Endothelial cell of umbilical vein (primary cell): ENCODE measurements at regions not wholly inside any gene's neighbourhood (a gene's known extent, or its start where the extent isn't known, plus 50 kb on each side); places are given as distances from the start of the nearest gene placed in this dataset.

Experiments
- BruUV-seq: library from RNA; stranded (reverse); fragments of 400-500 nt; replicated peaks from 2 replicates; lab custom pipeline; 2021; lab: Mats Ljungman, UMichigan
- CTCF ChIA-PET: fragments of 300-600, 350-600 bp; sonication (Branson Sonifier 250); formaldehyde crosslinking; loops from one replicate; lab custom pipeline; 2021; ENCODE audit warnings: antibody characterized with exemption, inconsistent platforms; lab: Charles Lee
- POLR2A ChIA-PET: fragments of 300-600, 350-600 bp; sonication (Branson Sonifier 250); formaldehyde crosslinking; loops from one replicate; lab custom pipeline; 2021; ENCODE audit warnings: antibody characterized with exemption, inconsistent platforms; lab: Charles Lee
- DNase-seq: peaks from one replicate; pipeline ENCODE4 v3.0.0-alpha.2; 2011; ENCODE audit warnings: low read depth, low spot score
- FAIRE-seq: peaks from 2 replicates; lab custom pipeline; 2011; peaks lifted over from hg19 to GRCh38; lab: Jason Lieb, UNC
- H2AFZ ChIP-seq: 2 replicates; pipeline ENCODE4 v1.6.0; 2012; ENCODE audit warnings: low read depth, low read length, control low read depth, inconsistent platforms
- H3K27ac ChIP-seq: 2 replicates; pipeline ENCODE4 v1.5.1; 2011; ENCODE audit warnings: low read depth, mild to moderate bottlenecking, control low read depth, low read length, moderate library complexity; ENCODE audit not compliant: insufficient read depth
- H3K27me3 ChIP-seq, 2 experiments: 2 replicates each; pipeline versions ENCODE4 v1.6.0 to v1.6.1; 2011; ENCODE audit warnings: low read length in 2 of 2, mixed read lengths in 1 of 2; ENCODE audit not compliant: control insufficient read depth in 2 of 2, insufficient read depth in 2 of 2
- H3K36me3 ChIP-seq, 2 experiments: 2 replicates in 1 of 2; 3 replicates in 1 of 2; pipeline ENCODE4 v1.5.1; 2011; ENCODE audit warnings: low read length in 2 of 2, mild to moderate bottlenecking in 1 of 2, moderate library complexity in 1 of 2; ENCODE audit not compliant: control insufficient read depth in 2 of 2, insufficient read depth in 2 of 2; ENCODE audit errors: extremely low read depth in 1 of 2
- H3K4me1 ChIP-seq: 3 replicates; pipeline ENCODE4 v1.5.1; 2011; ENCODE audit warnings: mild to moderate bottlenecking, low read length; ENCODE audit not compliant: control insufficient read depth, insufficient read depth; ENCODE audit errors: extremely low read depth
- H3K4me2 ChIP-seq: 2 replicates; pipeline ENCODE4 v1.6.1; 2011; ENCODE audit warnings: low read length, control low read depth, mixed read lengths; ENCODE audit not compliant: insufficient read depth
- H3K4me3 ChIP-seq, 3 experiments: fragments of 200-600 bp in 1 of 3; sonication (generic), shearing (Covaris generic) in 1 of 3; replicated peaks in 1 of 3; 2 replicates each; pipeline ENCODE4 v1.5.1; 2011 to 2016; ENCODE audit warnings: control low read depth in 3 of 3, low read length in 3 of 3, mild to moderate bottlenecking in 2 of 3, inconsistent platforms in 1 of 3, low read depth in 1 of 3, moderate library complexity in 1 of 3; ENCODE audit not compliant: insufficient read depth in 1 of 3
- H3K79me2 ChIP-seq: 2 replicates; pipeline ENCODE4 v1.6.0; 2012; ENCODE audit warnings: low read length, inconsistent platforms; ENCODE audit not compliant: control insufficient read depth, insufficient read depth
- H3K9ac ChIP-seq: replicated peaks from 2 replicates; pipeline ENCODE3; 2011; ENCODE audit warnings: low read length, control low read depth; ENCODE audit not compliant: insufficient read depth; ENCODE audit errors: extremely low read depth
- H3K9me1 ChIP-seq: replicated peaks from 3 replicates; pipeline ENCODE4 v1.6.0; 2011; ENCODE audit warnings: mild to moderate bottlenecking, low read length; ENCODE audit not compliant: control insufficient read depth, insufficient read depth; ENCODE audit errors: extremely low read depth
- H3K9me3 ChIP-seq: replicated peaks from 2 replicates; pipeline ENCODE4 v1.5.1; 2012; ENCODE audit warnings: low read length, inconsistent platforms; ENCODE audit not compliant: control insufficient read depth, insufficient read depth
- H4K20me1 ChIP-seq: replicated peaks from 2 replicates; pipeline ENCODE3; 2011; ENCODE audit warnings: mild to moderate bottlenecking, low read length; ENCODE audit not compliant: control insufficient read depth, insufficient read depth; ENCODE audit errors: extremely low read depth
- CTCF ChIP-seq, 2 donors: IDR thresholded peaks; 1 replicate in 1 of 2; 2 replicates in 1 of 2; pipeline ENCODE4 v1.5.1; 2011; ENCODE audit warnings: low read length in 2 of 2, mild to moderate bottlenecking in 2 of 2, moderate library complexity in 2 of 2, control low read depth in 1 of 2, inconsistent platforms in 1 of 2, low read depth in 1 of 2; ENCODE audit not compliant: insufficient read depth in 1 of 2; ENCODE audit errors: extremely low read depth in 1 of 2
- EZH2 ChIP-seq: IDR thresholded peaks from 2 replicates; pipeline ENCODE4 v1.6.1; 2012; ENCODE audit warnings: borderline replicate concordance, low read depth, mild to moderate bottlenecking, moderate library complexity, low read length, inconsistent platforms; ENCODE audit not compliant: severe bottlenecking
- FOS ChIP-seq: IDR thresholded peaks from 2 replicates; pipeline ENCODE4 v1.6.1; 2011; ENCODE audit warnings: mild to moderate bottlenecking, low read length, moderate library complexity, borderline replicate concordance; ENCODE audit not compliant: insufficient read depth
- GATA2 ChIP-seq: IDR thresholded peaks from 2 replicates; pipeline ENCODE4 v1.7.0; 2011; ENCODE audit warnings: low read depth, mild to moderate bottlenecking, moderate library complexity, mixed read lengths, low read length; ENCODE audit not compliant: insufficient read length, insufficient read depth
- JUN ChIP-seq: IDR thresholded peaks from 2 replicates; pipeline ENCODE4 v1.6.1; 2011; ENCODE audit warnings: borderline replicate concordance, low read depth; ENCODE audit not compliant: insufficient read length, insufficient read depth
- MAX ChIP-seq: IDR thresholded peaks from 2 replicates; pipeline ENCODE4 v1.6.1; 2011; ENCODE audit not compliant: insufficient read depth, insufficient read length
- MYC ChIP-seq: IDR thresholded peaks from one replicate; pipeline ENCODE4 v1.6.1; 2011; ENCODE audit warnings: mild to moderate bottlenecking, low read depth, low read length
- POLR2A ChIP-seq: IDR thresholded peaks from 2 replicates; pipeline ENCODE4 v1.6.1; 2012; ENCODE audit warnings: low read depth, mild to moderate bottlenecking, control low read depth, low read length
- POLR2AphosphoS5 ChIP-seq: IDR thresholded peaks from 2 replicates; pipeline ENCODE4 v1.6.1; 2012; ENCODE audit warnings: low read depth, mild to moderate bottlenecking, control low read depth, low read length, moderate library complexity; ENCODE audit not compliant: insufficient read depth
- dilution Hi-C: fragments of 300-500 bp; cut with MboI; formaldehyde crosslinking; loops from one replicate; pipeline ENCODE4 v1.15.0; 2019; ENCODE audit warnings: low sequenced_read_pairs; ENCODE audit not compliant: extremely low pct_ligation_motif_present
- intact Hi-C: fragments of 100-400 bp; cut with micrococcal nuclease; formaldehyde crosslinking; loops from one replicate; pipeline ENCODE4 v1.10.0; 2022

GRCh38 chr10:121099592-121099991, 248.4 kb downstream of the WDR11 start:
- no peaks in the 10 kb centered on the region for H3K79me2 ChIP-seq
- BruUV-seq = no TSS peak
- TF ChIP-seq MAX = no peak
- no peak for TF ChIP-seq POLR2AphosphoS5
- no peak for TF ChIP-seq EZH2
- TF ChIP-seq JUN = no peak
- TF ChIP-seq FOS = no peak
- TF ChIP-seq MYC = no peak
- TF ChIP-seq GATA2 = no peak
- TF ChIP-seq CTCF (IDR thresholded peaks at IDR 0.05; ENCODE audit: extremely low read depth in 1 of 2, insufficient read depth in 1 of 2, low read depth in 1 of 2, low read length in 2 of 2) = no peak
- TF ChIP-seq POLR2A = no peak
- no peak overlapping the region for H3K9ac ChIP-seq
- ChIA-PET POLR2A (interaction anchor here (0.6 kb wide), 1 partner anchor 472 kb away, joined by 6 read pairs; no protein-coding TSS in a partner anchor), CTCF (no interaction called here)
- DNase-seq (no peak), FAIRE-seq (no peak)
- H3K4me3 ChIP-seq = no peak overlapping the region
- no peak overlapping the region for H3K4me2 ChIP-seq
- no peak overlapping the region for H2AFZ ChIP-seq
- no peaks in the 10 kb centered on the region for H3K36me3 ChIP-seq
- H3K9me1 ChIP-seq = no peaks in the 10 kb centered on the region
- no peak overlapping the region for H3K27ac ChIP-seq
- no peaks in the 10 kb centered on the region for H3K27me3 ChIP-seq
- dilution Hi-C loops = no loop called here
- H3K9me3 ChIP-seq = no peaks in the 10 kb centered on the region
- intact Hi-C loops = no loop called here
- no peaks in the 10 kb centered on the region for H4K20me1 ChIP-seq
- H3K4me1 ChIP-seq = no peaks in the 10 kb centered on the region
